ENCODE measurements at regions not wholly inside any gene's neighbourhood (a gene's known extent, or its start where the extent isn't known, plus 50 kb on each side); places are given as distances from the start of the nearest gene placed in this dataset.

GRCh38 chr5:17114233-17114632 is 103.2 kb upstream of the BASP1 start:
- TF ChIP-seq EZH2 (IDR thresholded peaks at IDR 0.05; ENCODE audit: insufficient read depth, poor library complexity, severe bottlenecking): no peak
- no peak for TF ChIP-seq EZH2phosphoT487 (IDR thresholded peaks at IDR 0.05; ENCODE audit: insufficient read depth, low read depth)

All from GM23248 (cell line).